GM18505 (cell line): ENCODE measurements at regions not wholly inside any gene's neighbourhood (a gene's known extent, or its start where the extent isn't known, plus 50 kb on each side); places are given as distances from the start of the nearest gene placed in this dataset.

Experiments
- ATAC-seq: cut with Tn5 transposase; IDR thresholded peaks from one replicate; pipeline ENCODE4 v1.9.1; 2021; ENCODE audit not compliant: unreplicated experiment
- POLR2A ChIP-seq: IDR thresholded peaks from 4 replicates; pipeline ENCODE4 v1.6.1; 2011; ENCODE audit warnings: borderline replicate concordance; ENCODE audit not compliant: insufficient read depth, insufficient read length; ENCODE audit errors: extremely low read depth

- ATAC-seq, result no peak
- TF ChIP-seq POLR2A, result no peak
These were observed 72.6 kb upstream of the ZMIZ1 start for GRCh38 chr10:78995987-78996791.

GRCh38 chr10:78996792-78997129 is 72.0 kb upstream of the ZMIZ1 start:
- TF ChIP-seq POLR2A, result no peak
- no peak for ATAC-seq

- no peak for ATAC-seq
- no peak for TF ChIP-seq POLR2A
These were observed 70.8 kb upstream of the ZMIZ1 start for GRCh38 chr10:78997635-78998618.

DNA sequence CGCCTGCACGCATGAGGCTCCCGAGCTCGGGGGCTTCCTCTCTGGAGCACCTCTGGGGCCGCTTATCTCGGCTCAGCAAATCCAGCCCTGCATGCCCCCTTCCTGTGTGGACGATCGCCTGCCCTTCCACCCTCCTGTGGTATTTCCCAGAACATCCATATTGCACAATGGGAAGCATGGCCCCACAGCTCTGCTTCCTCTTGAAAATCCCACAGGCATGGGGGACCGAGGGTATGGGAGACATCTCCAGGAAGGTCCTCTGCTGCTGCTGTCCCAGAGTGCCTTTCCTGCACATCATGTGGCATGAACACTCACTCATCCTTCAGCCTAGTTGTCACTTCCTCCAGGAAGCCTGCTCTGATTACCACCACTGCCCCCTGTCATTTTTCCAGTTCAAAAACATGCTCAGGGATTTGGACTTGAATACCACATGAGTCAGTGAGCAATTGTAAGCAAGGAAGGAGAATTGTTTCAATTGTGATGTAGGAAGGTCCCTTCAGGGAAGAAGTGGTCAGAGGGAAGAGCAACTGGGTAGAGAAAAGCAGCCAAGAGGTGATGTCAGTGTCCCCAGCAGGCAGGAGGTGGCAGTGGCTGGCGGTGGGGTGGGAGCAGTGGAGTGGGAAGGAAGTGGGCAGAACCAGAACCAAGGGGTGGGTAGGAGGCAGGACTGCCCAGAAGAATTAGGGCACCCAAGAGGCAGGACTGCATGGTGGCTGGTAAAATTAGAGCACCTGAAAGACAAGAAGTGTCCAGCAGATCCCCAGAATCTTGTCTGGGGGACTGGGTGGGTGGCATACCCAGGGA is 67.5 kb upstream of the ZMIZ1 start:
- ATAC-seq, result no peak
- TF ChIP-seq POLR2A, result no peak

GRCh38 chr10:79002336-79002735 is 66.4 kb upstream of the ZMIZ1 start:
- TF ChIP-seq POLR2A, result no peak
- ATAC-seq, result no peak

DNA sequence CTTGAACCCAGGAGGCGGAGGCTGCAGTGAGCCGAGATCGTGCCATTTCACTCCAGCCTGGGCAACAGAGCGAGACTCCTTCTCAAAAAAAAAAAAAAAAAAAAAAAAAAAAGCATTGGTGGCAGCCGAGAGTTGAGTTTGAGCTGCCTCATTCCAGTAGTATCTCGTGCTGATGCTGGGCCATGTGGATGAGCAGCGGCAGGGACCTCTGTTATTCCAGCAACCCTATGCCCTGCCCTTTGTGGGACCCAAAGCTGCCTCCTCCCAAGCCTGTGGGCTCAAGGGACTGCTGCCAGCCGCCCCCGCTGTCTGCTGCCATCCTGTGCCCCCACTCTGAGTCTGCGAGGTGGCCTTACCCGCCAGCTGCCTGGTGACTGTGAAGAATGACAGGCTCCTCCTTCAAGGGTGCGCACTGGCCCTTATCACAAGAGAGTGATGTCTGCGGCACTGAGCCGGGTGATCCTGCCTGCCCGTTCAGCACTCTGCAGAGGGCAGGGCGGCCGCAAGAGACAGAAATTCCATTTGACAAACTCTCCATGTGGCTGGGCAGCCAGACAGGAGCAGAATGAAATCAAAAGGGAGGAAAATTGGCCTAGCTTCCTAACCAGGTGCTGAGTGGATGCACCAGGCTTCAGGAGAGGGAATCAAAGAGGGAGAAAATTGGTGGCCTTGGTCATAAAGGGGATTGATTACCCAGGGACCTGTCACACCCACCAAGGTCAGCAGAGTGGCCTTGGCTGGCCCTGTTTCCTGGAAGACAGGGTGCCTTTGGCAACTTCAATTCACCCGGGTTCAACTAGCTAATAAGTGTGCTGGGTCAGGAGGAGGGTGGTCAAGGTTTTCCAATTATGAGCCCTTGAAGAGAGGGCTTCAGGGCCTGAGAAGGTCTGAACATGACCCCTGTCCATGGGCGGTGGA is 65.3 kb upstream of the ZMIZ1 start:
- ATAC-seq, result no peak
- TF ChIP-seq POLR2A, result no peak

- TF ChIP-seq POLR2A, result no peak
- no peak for ATAC-seq
These were observed 64.5 kb upstream of the ZMIZ1 start for GRCh38 chr10:79004311-79004710.

DNA sequence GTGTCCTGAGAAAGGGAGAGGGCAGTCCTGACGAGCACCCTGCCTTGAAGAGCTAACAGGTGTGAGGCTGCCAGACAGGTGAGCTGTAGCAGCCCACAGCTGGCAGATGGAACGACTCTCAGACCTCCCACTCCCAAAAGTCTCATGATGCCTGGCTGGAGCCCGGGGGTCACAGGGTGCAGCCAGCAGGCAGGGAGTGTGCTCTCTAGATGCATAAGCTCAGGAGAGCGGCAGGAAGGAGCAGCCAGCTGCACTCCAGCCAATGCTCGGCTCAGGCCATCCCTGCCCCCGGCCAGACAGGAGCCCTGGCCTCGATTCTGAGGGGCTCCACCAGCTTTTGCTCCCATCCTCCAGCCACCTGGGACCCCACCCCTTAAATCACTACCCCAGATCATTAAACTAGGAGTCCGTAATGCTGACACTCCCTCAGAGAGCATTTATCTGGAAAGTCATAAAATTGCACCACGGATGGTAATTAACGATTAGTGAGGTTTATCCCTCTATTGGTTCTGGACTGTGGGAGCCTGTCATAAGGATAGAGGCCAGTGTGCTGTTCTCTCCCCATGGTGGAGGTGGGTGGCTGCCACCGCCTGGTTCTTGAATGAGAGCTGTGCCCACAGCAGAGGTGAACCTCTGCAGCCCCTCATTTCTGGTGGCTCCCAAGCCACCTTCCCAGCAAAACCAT is 63.5 kb upstream of the ZMIZ1 start:
- no peak for TF ChIP-seq POLR2A

GRCh38 chr10:79007018-79007417 is 61.7 kb upstream of the ZMIZ1 start:
- ATAC-seq, result no peak
- no peak for TF ChIP-seq POLR2A

More for the DNA sequence above, 63.5 kb upstream of the ZMIZ1 start:
- ATAC-seq, result no peak

GRCh38 chr10:79007421-79008319 is 61.1 kb upstream of the ZMIZ1 start:
- no peak for TF ChIP-seq POLR2A
- ATAC-seq, result no peak

- TF ChIP-seq POLR2A, result no peak
- no peak for ATAC-seq
These were observed 59.6 kb upstream of the ZMIZ1 start for GRCh38 chr10:79009145-79009544.

DNA sequence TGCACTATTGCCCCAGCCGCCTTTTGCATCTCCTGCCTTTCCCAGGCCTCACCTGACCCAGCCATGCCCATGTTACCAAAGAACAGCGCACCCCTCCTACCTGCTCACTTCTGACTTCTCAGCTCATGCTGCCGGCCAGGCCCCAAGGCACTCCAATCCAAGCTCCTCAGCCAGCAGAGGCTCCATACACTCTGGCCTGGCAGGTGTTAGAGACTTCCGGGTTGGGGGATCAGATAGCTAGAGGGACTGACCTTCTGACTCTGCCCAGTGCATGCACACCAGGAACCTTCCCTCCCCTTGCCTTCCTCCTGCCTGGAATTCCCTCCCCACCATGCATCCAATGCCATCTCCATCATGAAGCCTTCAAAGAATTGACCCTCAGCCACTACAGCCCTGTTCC is 56.2 kb upstream of the ZMIZ1 start:
- no peak for TF ChIP-seq POLR2A
- no peak for ATAC-seq
